ENCODE measurements at regions not wholly inside any gene's neighbourhood (a gene's known extent, or its start where the extent isn't known, plus 50 kb on each side); places are given as distances from the start of the nearest gene placed in this dataset.

GRCh38 chr12:115194448-115194847, 510.5 kb upstream of the TBX3 start:
- no peak for TF ChIP-seq CTCF (IDR thresholded peaks at IDR 0.05)
- no peaks in the 10 kb centered on the region for H3K9me3 Mint-ChIP-seq (ENCODE audit: unreplicated experiment)
- no peaks in the 10 kb centered on the region for H3K4me1 Mint-ChIP-seq (ENCODE audit: unreplicated experiment)
- H3K27me3 Mint-ChIP-seq (ENCODE audit: unreplicated experiment): no peaks in the 10 kb centered on the region
- no peak overlapping the region for H3K4me3 Mint-ChIP-seq (ENCODE audit: unreplicated experiment)
- no peaks in the 10 kb centered on the region for H3K36me3 Mint-ChIP-seq (ENCODE audit: unreplicated experiment)
- DNase-seq (ENCODE audit: extremely low spot score, unreplicated experiment): no peak
- no peak overlapping the region for H3K27ac Mint-ChIP-seq (ENCODE audit: unreplicated experiment)

GRCh38 chr12:115191342-115191741, 507.4 kb upstream of the TBX3 start:
- no peak for TF ChIP-seq CTCF (IDR thresholded peaks at IDR 0.05)
- H3K4me3 Mint-ChIP-seq (ENCODE audit: unreplicated experiment): no peak overlapping the region
- H3K4me1 Mint-ChIP-seq (ENCODE audit: unreplicated experiment): no peaks in the 10 kb centered on the region
- H3K27me3 Mint-ChIP-seq (ENCODE audit: unreplicated experiment): no peaks in the 10 kb centered on the region
- H3K36me3 Mint-ChIP-seq (ENCODE audit: unreplicated experiment): no peaks in the 10 kb centered on the region
- DNase-seq (ENCODE audit: extremely low spot score, unreplicated experiment): no peak
- no peaks in the 10 kb centered on the region for H3K9me3 Mint-ChIP-seq (ENCODE audit: unreplicated experiment)
- H3K27ac Mint-ChIP-seq (ENCODE audit: unreplicated experiment): no peak overlapping the region

- no peaks in the 10 kb centered on the region for H3K4me1 Mint-ChIP-seq (ENCODE audit: unreplicated experiment)
- no peak for TF ChIP-seq CTCF (IDR thresholded peaks at IDR 0.05)
- H3K4me3 Mint-ChIP-seq (ENCODE audit: unreplicated experiment): no peak overlapping the region
- no peaks in the 10 kb centered on the region for H3K27me3 Mint-ChIP-seq (ENCODE audit: unreplicated experiment)
- no peak overlapping the region for H3K27ac Mint-ChIP-seq (ENCODE audit: unreplicated experiment)
- H3K36me3 Mint-ChIP-seq (ENCODE audit: unreplicated experiment): no peaks in the 10 kb centered on the region
- no peak for DNase-seq (ENCODE audit: extremely low spot score, unreplicated experiment)
- H3K9me3 Mint-ChIP-seq (ENCODE audit: unreplicated experiment): peaks cover 5% of the 10 kb centered on the region
These were observed 506.2 kb upstream of the TBX3 start for GRCh38 chr12:115190010-115190770.

GRCh38 chr12:115185506-115185905, 501.5 kb upstream of the TBX3 start:
- Mint-ChIP-seq H3K36me3 (ENCODE audit: unreplicated experiment) (no peaks in the 10 kb centered on the region), H3K27me3 (ENCODE audit: unreplicated experiment) (no peaks in the 10 kb centered on the region), H3K9me3 (ENCODE audit: unreplicated experiment) (peaks cover 8% of the 10 kb centered on the region), H3K4me1 (ENCODE audit: unreplicated experiment) (no peaks in the 10 kb centered on the region), H3K4me3 (ENCODE audit: unreplicated experiment) (no peak overlapping the region), H3K27ac (ENCODE audit: unreplicated experiment) (no peak overlapping the region)
- TF ChIP-seq CTCF (IDR thresholded peaks at IDR 0.05): no peak
- no peak for DNase-seq (ENCODE audit: extremely low spot score, unreplicated experiment)

GRCh38 chr12:115183752-115184151, 499.8 kb upstream of the TBX3 start:
- H3K9me3 Mint-ChIP-seq (ENCODE audit: unreplicated experiment): peaks cover 8% of the 10 kb centered on the region
- no peak for TF ChIP-seq CTCF (IDR thresholded peaks at IDR 0.05)
- H3K36me3 Mint-ChIP-seq (ENCODE audit: unreplicated experiment): no peaks in the 10 kb centered on the region

More at GRCh38 chr12:115183752-115184151, 499.8 kb upstream of the TBX3 start:
- Mint-ChIP-seq H3K27me3 (ENCODE audit: unreplicated experiment) (no peaks in the 10 kb centered on the region), H3K4me1 (ENCODE audit: unreplicated experiment) (no peaks in the 10 kb centered on the region), H3K4me3 (ENCODE audit: unreplicated experiment) (no peak overlapping the region), H3K27ac (ENCODE audit: unreplicated experiment) (no peak overlapping the region)
- no peak for DNase-seq (ENCODE audit: extremely low spot score, unreplicated experiment)
